ENCODE measurements at regions not wholly inside any gene's neighbourhood (a gene's known extent, or its start where the extent isn't known, plus 50 kb on each side); places are given as distances from the start of the nearest gene placed in this dataset.
A peak's percentile ranks its signal among the peaks of the same experiment; 100 is the strongest.

DNA sequence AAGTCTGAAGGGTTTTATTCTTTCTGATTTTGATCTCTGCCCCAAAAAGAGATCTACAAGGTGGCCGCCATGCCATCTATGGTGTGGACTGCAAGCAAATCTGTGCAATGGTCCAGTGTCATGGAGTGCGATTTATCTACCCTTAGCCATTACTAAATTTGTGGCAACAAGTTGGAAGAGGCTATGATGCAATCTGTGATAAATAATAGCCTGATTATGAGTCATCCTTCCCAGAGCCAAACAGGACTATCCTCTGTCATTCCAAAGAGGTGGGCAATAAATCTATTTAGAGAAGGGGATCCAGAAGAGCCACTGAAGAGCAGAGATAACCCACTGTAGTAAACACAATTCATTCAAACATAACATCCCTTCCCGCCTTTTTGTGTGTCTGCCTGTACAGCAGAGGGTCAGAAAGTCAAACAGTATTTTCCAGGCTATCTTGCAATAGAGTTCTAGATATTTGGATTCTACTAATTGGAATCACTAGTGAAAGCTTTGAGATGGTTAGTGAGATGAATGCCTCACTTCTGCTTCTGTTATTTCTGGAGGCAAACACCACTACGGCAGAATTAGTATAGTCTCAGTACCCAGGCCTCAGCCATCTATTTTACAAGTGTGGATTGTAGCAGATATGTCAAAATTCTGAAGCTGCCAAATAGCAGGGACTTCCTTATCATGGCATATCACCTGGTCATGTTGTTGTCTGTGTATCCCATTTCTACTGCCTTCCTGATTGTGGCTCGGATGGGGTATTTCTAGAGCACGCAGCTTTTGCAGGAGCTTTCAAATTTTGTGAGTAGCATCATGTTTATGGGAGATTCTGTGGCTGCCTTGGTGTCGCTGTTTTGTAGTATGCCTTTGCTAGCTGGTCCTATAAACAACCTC, 192.0 kb downstream of the SMIM20 start:
- H3K27me3 Mint-ChIP-seq = peaks cover 21% of the 10 kb centered on the region
- no peak for DNase-seq
- no peak overlapping the region for H3K4me3 Mint-ChIP-seq
- peaks cover 5% of the 10 kb centered on the region for H3K9me3 Mint-ChIP-seq
- H3K27ac Mint-ChIP-seq = no peak overlapping the region
- H3K36me3 Mint-ChIP-seq (ENCODE audit: low read depth) = no peaks in the 10 kb centered on the region
- no peaks in the 10 kb centered on the region for H3K4me1 Mint-ChIP-seq (ENCODE audit: low read depth)

DNA sequence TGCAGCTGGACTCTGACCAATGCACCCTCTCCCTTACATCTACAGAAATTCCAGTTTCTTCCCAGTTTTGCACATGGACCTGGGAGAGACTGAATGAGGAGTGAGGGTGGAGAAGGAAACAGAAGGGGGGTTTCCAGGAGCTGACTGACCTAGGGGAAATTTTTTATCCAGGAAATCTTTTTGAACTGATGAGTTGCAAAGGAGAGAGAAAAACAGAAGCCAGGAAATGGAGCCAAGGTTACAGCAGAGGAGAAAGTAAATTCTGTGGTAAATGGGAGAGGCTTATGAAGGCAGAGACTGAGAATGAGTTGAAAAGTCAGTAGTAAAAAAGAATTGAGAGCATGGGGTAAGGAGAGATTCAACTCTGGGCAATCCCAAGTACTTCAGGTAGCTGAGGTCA, 192.8 kb downstream of the SMIM20 start:
- Mint-ChIP-seq H3K27me3 (peaks cover 29% of the 10 kb centered on the region), H3K27ac (no peak overlapping the region), H3K4me1 (ENCODE audit: low read depth) (no peaks in the 10 kb centered on the region), H3K36me3 (ENCODE audit: low read depth) (peaks cover 1% of the 10 kb centered on the region), H3K4me3 (no peak overlapping the region), H3K9me3 (peaks cover 12% of the 10 kb centered on the region)
- DNase-seq = no peak

DNA sequence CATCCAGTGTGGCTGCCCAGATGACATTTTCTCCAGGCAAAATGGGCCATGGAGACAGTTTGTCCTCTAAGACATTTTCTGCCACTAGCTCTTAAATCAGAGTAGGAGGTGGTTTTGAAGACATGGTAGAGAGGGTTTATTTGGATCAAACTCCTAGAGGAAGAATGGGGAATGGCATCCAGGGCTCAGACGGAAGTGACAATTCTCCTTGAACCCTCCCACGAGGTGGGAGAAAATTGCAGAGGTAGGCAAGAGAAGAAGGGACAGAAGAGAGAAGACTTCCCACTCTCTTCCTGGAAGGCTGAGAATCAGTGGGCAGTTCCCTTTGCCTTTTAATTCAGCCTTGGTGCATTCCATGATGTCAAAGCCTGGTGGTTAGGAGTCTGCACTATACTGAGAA, 194.0 kb downstream of the SMIM20 start:
- Mint-ChIP-seq H3K4me3 (no peak overlapping the region), H3K9me3 (peaks cover 21% of the 10 kb centered on the region), H3K27me3 (peaks cover 30% of the 10 kb centered on the region), H3K27ac (no peak overlapping the region), H3K36me3 (ENCODE audit: low read depth) (peaks cover 6% of the 10 kb centered on the region), H3K4me1 (ENCODE audit: low read depth) (no peaks in the 10 kb centered on the region)
- DNase-seq = no peak

DNA sequence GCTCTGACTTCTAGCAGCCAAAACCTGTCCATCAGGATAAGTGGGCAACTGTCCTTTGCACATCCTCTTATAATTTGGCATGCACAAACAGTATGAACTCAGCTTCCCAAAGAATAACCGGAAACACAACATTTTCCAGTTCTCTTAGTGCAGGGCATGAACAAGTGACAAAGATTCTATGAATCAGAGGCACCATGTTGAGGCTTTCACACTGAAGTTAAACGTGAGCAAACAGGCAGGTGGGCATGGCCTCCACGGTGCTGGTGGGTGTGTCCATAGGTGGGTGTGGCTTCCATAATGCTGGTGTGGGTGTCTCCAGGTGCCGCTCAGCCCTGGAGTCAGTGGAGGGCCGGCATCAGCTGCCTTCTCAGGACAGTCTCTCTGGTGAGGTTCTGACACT, 196.5 kb downstream of the SMIM20 start:
- H3K4me1 Mint-ChIP-seq (ENCODE audit: low read depth) = no peaks in the 10 kb centered on the region
- H3K36me3 Mint-ChIP-seq (ENCODE audit: low read depth) = peaks cover 14% of the 10 kb centered on the region
- H3K4me3 Mint-ChIP-seq = no peak overlapping the region
- H3K9me3 Mint-ChIP-seq = peaks cover 32% of the 10 kb centered on the region
- peaks cover 30% of the 10 kb centered on the region for H3K27me3 Mint-ChIP-seq
- no peak overlapping the region for H3K27ac Mint-ChIP-seq
- DNase-seq = no peak

DNA sequence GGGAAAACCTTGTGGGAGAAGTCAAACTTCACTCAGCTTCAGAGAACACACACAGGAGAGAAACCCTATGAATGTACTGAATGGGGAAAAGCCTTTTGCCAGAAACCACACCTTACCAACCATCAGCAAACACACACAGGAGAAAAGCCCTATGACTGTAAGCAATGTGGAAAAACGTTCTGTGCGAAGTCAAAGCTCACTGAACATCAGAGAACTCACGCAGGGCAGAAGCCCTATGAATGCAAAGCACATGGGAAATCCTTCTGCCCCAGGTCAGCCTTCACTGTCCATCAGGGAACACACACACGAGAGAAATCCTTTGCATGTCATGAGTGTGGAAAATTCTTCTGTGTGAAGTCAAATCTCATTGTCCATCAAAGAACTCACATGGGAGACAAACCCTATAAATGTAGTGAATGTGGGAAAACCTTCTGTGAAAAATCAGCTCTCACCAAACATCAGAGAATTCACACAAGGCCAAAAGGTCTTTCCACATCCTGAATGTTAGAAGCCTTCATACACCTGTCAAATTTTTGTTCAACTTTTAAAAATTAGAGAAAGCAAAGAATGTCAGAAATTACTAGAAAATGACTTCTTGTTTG, 199.4 kb downstream of the SMIM20 start:
- Mint-ChIP-seq H3K9me3 (peaks cover 32% of the 10 kb centered on the region), H3K4me1 (ENCODE audit: low read depth) (no peaks in the 10 kb centered on the region), H3K36me3 (ENCODE audit: low read depth) (peaks cover 14% of the 10 kb centered on the region), H3K27me3 (peaks cover 38% of the 10 kb centered on the region), H3K4me3 (no peak overlapping the region), H3K27ac (no peak overlapping the region)
- DNase-seq = no peak

DNA sequence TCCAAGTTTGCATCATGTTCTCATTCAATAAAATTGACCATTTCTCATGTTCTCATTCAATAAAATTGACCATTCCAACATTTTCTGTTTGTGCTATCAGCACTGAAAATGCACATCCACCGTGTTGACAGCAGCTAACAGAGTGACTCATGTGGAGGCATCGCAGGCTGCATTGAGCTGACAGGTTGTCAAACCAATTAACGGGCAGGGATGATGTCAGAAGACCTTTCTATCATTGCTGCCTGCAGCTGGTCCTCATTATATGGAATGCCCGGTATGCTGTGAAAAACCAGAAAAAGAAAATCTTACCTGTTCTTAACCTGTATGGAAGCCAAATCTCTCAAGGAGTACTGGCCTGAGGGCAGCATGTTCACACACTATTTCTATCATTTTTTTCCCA, 202.0 kb downstream of the SMIM20 start:
- H3K4me1 Mint-ChIP-seq (ENCODE audit: low read depth) = no peaks in the 10 kb centered on the region
- peaks cover 14% of the 10 kb centered on the region for H3K36me3 Mint-ChIP-seq (ENCODE audit: low read depth)
- no peak overlapping the region for H3K4me3 Mint-ChIP-seq
- H3K9me3 Mint-ChIP-seq = peaks cover 27% of the 10 kb centered on the region
- H3K27me3 Mint-ChIP-seq = peaks cover 30% of the 10 kb centered on the region
- DNase-seq = no peak
- no peak overlapping the region for H3K27ac Mint-ChIP-seq

DNA sequence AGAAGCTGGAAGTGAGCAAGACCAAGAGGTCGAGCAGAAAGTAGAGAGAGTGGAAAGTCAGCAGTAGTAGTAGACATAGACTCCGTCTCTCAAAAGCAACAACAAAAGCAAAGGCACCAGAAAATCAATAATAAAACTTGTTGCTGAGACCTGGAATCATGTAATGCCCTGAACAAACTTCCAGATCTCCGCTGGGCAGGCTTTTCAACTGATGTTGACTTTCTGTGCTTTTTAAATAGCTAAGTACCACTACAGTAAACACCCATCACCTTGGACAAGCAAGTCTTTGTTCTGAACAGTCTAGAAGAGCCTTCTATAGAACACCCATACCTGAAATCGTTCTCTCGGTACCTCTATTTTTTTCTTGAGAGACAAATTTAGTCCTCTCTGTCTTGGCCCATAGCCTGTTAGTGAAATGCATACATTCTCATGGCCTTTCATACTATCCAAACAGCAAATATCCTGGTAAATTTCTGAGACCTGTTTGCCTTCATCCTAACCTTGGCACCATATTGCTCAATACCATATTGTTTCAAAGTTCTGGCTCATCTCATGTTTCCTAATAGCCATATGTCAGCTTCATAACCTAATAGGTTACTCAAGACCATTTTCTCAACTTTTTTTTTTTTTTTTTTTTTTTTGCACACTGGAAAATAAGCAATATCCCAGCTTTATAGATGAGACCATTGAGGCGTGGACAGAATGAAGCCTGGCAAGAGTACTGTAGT, 200.6 kb upstream of the RBPJ start:
- Mint-ChIP-seq H3K4me3 (no peak overlapping the region), H3K4me1 (ENCODE audit: low read depth) (no peaks in the 10 kb centered on the region), H3K36me3 (ENCODE audit: low read depth) (no peaks in the 10 kb centered on the region), H3K9me3 (no peaks in the 10 kb centered on the region), H3K27me3 (peaks cover 21% of the 10 kb centered on the region), H3K27ac (no peak overlapping the region)
- DNase-seq = no peak

DNA sequence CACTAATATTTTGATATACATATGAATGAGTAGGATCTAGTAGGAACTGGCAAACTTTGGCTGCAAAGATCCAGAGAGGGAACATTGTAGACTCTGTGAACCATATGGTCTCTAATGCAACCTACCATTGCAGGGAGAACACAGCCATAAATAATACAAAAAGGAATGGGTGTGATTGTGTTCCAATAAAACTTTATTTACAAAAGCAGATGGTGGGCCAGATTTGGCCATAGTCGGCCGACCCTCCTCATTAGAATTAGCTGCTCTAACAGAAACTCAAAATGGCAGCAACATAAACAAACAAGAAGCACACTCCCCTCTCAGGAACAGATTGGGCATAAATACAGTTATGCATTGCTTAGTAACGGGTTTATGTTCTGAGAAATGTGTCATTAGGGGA, 198.1 kb upstream of the RBPJ start:
- Mint-ChIP-seq H3K4me3 (no peak overlapping the region), H3K36me3 (ENCODE audit: low read depth) (no peaks in the 10 kb centered on the region), H3K27me3 (peaks cover 12% of the 10 kb centered on the region), H3K27ac (no peak overlapping the region), H3K9me3 (no peaks in the 10 kb centered on the region), H3K4me1 (ENCODE audit: low read depth) (peaks cover 6% of the 10 kb centered on the region)
- no peak for DNase-seq

DNA sequence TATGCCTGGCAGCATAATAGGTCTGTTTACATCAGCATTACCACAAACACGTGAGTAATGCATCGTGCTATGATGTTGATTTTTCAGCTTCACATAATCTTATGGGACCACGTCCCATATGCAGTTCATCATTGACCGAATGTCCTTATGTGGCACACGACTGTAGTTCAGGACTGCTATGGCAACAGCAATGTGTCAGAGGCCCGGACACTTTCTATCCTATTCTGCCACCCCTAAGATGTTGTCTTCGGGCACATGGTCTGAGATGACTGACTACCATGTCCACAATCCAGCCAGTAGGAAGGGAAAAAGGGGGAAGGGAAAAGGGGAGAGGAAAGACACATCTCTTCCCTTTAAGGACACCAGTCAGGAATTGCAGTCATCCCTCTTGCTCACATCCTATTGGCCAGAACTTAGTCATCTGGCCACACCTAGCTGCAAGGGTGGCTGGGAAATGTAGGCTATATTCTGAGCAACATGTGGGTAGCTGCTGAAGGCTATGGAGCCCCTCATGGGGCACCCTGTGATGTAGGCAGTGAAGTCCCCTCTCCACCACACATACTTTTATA, 196.0 kb upstream of the RBPJ start:
- Mint-ChIP-seq H3K4me1 (ENCODE audit: low read depth) (peaks cover 6% of the 10 kb centered on the region), H3K9me3 (peaks cover 7% of the 10 kb centered on the region), H3K27me3 (peaks cover 6% of the 10 kb centered on the region), H3K27ac (no peak overlapping the region), H3K4me3 (no peak overlapping the region), H3K36me3 (ENCODE audit: low read depth) (no peaks in the 10 kb centered on the region)
- no peak for DNase-seq

DNA sequence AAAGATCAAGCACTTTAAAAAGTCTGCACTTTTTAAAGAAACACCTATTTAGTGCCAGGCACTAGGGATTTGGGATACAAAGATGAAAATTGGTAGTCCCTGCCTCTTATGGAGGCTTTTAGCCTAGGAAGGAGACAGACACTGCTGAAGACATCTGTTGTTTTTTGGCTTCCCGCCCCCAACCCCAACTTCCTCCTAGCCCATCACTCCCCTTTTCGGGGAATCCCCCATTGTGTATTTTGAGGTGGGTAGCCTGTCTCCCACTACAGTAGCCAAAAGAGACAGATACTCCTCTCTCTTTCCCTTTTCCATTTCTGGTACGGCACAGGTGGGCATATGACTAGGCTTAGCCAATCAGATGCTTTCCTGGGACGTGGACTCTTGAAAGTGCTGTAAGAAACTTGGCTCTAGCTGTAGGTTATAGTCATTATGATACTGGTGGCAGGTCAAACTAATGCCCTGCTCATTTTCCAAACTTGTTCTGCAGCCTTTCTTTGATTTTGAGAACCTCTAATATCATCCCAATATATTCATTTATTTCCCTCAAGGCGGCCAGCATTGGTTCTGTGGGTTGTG, 194.6 kb upstream of the RBPJ start:
- peaks cover 2% of the 10 kb centered on the region for H3K27me3 Mint-ChIP-seq
- H3K36me3 Mint-ChIP-seq (ENCODE audit: low read depth) = no peaks in the 10 kb centered on the region
- H3K4me1 Mint-ChIP-seq (ENCODE audit: low read depth) = peaks cover 20% of the 10 kb centered on the region
- H3K27ac Mint-ChIP-seq = no peak overlapping the region
- DNase-seq = no peak
- H3K9me3 Mint-ChIP-seq = peaks cover 9% of the 10 kb centered on the region
- no peak overlapping the region for H3K4me3 Mint-ChIP-seq

DNA sequence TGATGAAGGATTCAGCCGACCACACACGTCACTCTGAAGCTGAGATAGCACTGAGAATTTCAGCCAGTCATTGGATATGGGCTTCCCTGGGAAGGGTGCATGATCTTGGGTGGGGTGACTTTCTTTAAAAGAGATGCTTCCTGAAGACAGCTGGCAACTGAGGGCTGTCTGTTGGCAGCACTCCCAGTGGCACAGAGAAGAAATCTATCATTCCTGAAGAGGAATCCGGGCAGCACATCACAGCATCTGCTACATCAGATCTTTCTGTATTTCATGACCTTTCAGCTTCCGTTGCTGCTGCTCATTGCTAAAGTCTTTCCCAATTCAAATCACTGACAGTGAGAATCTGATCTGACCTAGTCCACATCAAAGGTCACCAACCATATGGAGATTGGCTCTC, 193.8 kb upstream of the RBPJ start:
- Mint-ChIP-seq H3K36me3 (ENCODE audit: low read depth) (no peaks in the 10 kb centered on the region), H3K4me3 (no peak overlapping the region), H3K4me1 (ENCODE audit: low read depth) (peaks cover 27% of the 10 kb centered on the region), H3K27ac (no peak overlapping the region), H3K27me3 (peaks cover 2% of the 10 kb centered on the region), H3K9me3 (peaks cover 9% of the 10 kb centered on the region)
- no peak for DNase-seq

DNA sequence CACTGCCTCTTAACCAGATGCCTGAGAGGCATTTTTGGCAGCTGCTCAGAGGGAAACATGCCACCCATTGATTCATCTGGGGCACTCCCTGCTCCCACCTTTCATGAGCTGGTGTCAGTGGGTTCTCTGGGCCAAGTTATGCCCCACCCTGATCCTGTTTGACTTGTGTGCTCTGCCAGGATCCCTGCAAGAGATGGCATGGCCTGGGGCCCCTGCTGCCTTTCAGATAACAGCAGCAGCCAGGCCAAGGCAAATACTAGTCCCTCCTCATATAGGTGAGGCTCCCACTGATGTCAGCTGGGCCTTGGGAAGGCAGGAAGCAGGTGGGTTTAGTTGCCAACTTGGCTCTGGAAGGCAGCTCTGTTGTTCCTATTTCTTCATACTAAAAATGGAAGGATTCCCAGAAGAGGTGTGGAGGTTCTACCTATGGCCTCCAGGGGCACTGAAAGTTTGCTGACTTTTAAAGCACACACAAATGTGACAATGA, 192.9 kb upstream of the RBPJ start:
- Mint-ChIP-seq H3K27me3 (peaks cover 2% of the 10 kb centered on the region), H3K4me1 (ENCODE audit: low read depth) (peaks cover 36% of the 10 kb centered on the region), H3K36me3 (ENCODE audit: low read depth) (no peaks in the 10 kb centered on the region), H3K4me3 (no peak overlapping the region), H3K27ac (no peak overlapping the region), H3K9me3 (peaks cover 9% of the 10 kb centered on the region)
- DNase-seq = no peak

DNA sequence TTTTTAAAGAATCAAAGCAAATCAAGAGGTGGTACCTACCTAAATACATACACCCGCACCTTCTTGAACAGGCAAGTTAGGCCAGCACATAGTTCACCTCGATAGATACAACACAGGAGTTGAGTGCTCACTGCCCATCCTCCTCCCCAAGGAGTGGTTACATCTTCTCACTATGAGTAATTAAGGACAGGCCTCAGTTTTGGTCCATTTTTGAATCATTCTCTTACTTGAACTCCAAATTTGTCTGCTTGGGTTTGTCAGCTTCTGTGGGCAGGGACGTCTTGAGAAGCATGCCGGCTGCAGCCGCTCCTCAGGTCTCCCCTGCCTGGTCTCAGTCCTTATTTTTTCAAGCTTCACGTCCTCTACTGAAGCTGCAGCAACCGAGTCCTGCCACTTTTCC, 190.6 kb upstream of the RBPJ start:
- H3K4me3 Mint-ChIP-seq = no peak overlapping the region
- H3K9me3 Mint-ChIP-seq = peaks cover 12% of the 10 kb centered on the region
- DNase-seq = no peak
- H3K36me3 Mint-ChIP-seq (ENCODE audit: low read depth) = no peaks in the 10 kb centered on the region
- peaks cover 5% of the 10 kb centered on the region for H3K27me3 Mint-ChIP-seq
- peak overlapping the region; percentile 84 for H3K27ac Mint-ChIP-seq
- H3K4me1 Mint-ChIP-seq (ENCODE audit: low read depth) = peaks cover 51% of the 10 kb centered on the region

DNA sequence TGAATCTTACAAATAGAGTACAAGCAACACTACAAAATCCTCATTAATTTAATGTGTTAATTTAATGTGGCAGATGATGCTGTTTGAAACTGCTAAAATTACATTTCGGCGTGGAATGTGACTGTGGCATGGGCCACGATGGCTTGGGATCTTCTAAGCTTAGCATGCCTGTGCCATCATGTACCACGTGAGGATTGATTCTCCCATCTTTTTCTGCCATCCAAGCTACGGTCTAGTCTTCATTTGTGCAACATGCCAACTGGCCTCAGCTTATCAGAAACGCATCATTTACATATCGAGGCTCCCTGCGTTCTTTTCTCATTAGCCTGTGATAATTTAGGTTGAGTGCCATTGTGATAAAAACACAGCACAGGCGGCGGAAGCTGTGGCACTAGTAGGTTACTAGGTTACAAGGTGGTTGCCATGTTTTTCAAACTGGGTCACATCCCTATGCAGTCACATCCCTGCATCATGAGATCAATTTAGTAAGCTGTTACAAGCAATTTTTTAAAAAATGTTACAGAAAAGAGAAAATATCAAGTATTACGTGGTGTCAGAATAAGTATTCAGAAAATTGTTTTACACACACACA, 189.9 kb upstream of the RBPJ start:
- no peaks in the 10 kb centered on the region for H3K36me3 Mint-ChIP-seq (ENCODE audit: low read depth)
- no peak overlapping the region for H3K4me3 Mint-ChIP-seq
- peak overlapping the region; percentile 84 for H3K27ac Mint-ChIP-seq
- peaks cover 7% of the 10 kb centered on the region for H3K27me3 Mint-ChIP-seq
- DNase-seq = no peak
- H3K9me3 Mint-ChIP-seq = peaks cover 13% of the 10 kb centered on the region
- peaks cover 51% of the 10 kb centered on the region for H3K4me1 Mint-ChIP-seq (ENCODE audit: low read depth)

Measured in activated T-cell treated with anti-CD3 and anti-CD28 coated beads, Interleukin-2, amount 50 U/mL, for 24 hours (primary cell).